Stimulated activated CD8-positive, alpha-beta memory T cell treated with anti-CD3 and anti-CD28 coated beads, Interleukin-15, amount 100 ng/mL, for 1 hour (primary cell): ENCODE measurements at regions not wholly inside any gene's neighbourhood (a gene's known extent, or its start where the extent isn't known, plus 50 kb on each side); places are given as distances from the start of the nearest gene placed in this dataset.

ENCODE experiments used
- DNase-seq: peaks from one replicate; pipeline ENCODE4 v3.0.0-alpha.2; 2020; ENCODE audit warnings: low read depth

- DNase-seq: no peak
These were observed 228.8 kb upstream of the RGMA start for GRCh38 chr15:93317772-93318171.

- no peak for DNase-seq
These were observed 225.2 kb upstream of the RGMA start for GRCh38 chr15:93314245-93314644.

- DNase-seq: no peak
These were observed 224.0 kb upstream of the RGMA start for GRCh38 chr15:93312891-93313486.

GRCh38 chr15:93311620-93312019, 222.6 kb upstream of the RGMA start:
- no peak for DNase-seq

- DNase-seq: no peak
These were observed 219.1 kb upstream of the RGMA start for GRCh38 chr15:93308026-93308690.

GRCh38 chr15:93307513-93307912, 218.5 kb upstream of the RGMA start:
- no peak for DNase-seq

- DNase-seq: no peak
These were observed 216.3 kb upstream of the RGMA start for GRCh38 chr15:93305306-93305705.

- DNase-seq: no peak
These were observed 213.2 kb upstream of the RGMA start for GRCh38 chr15:93302080-93302765.

GRCh38 chr15:93300796-93301195, 211.8 kb upstream of the RGMA start:
- no peak for DNase-seq

- no peak for DNase-seq
These were observed 210.7 kb upstream of the RGMA start for GRCh38 chr15:93299675-93300074.

GRCh38 chr15:93298901-93299300, 209.9 kb upstream of the RGMA start:
- no peak for DNase-seq

GRCh38 chr15:93296759-93297500, 207.9 kb upstream of the RGMA start:
- no peak for DNase-seq

GRCh38 chr15:93294896-93295295, 205.9 kb upstream of the RGMA start:
- no peak for DNase-seq

GRCh38 chr15:93294066-93294465, 205.1 kb upstream of the RGMA start:
- DNase-seq: no peak

GRCh38 chr15:93291380-93291779, 202.4 kb upstream of the RGMA start:
- no peak for DNase-seq

GRCh38 chr15:93290618-93290946, 201.6 kb upstream of the RGMA start:
- DNase-seq: no peak

GRCh38 chr15:93289941-93290617, 201.1 kb upstream of the RGMA start:
- no peak for DNase-seq

GRCh38 chr15:93288728-93289294, 199.8 kb upstream of the RGMA start:
- DNase-seq: no peak

GRCh38 chr15:93286446-93286845, 197.4 kb upstream of the RGMA start:
- no peak for DNase-seq

GRCh38 chr15:93283854-93284253, 194.8 kb upstream of the RGMA start:
- no peak for DNase-seq

GRCh38 chr15:93282808-93283207, 193.8 kb upstream of the RGMA start:
- DNase-seq: no peak

GRCh38 chr15:93278783-93279182, 189.8 kb upstream of the RGMA start:
- no peak for DNase-seq
